GM12891 (cell line): ENCODE measurements at regions not wholly inside any gene's neighbourhood (a gene's known extent, or its start where the extent isn't known, plus 50 kb on each side); places are given as distances from the start of the nearest gene placed in this dataset.

Experiments used
- POLR2A ChIP-seq: IDR thresholded peaks from 2 replicates; pipeline ENCODE4 v1.6.1; 2011; ENCODE audit warnings: low read depth, low read length, control low read depth
- POU2F2 ChIP-seq: IDR thresholded peaks from 2 replicates; pipeline ENCODE4 v1.6.1; 2011; ENCODE audit warnings: low read depth, mild to moderate bottlenecking, control low read depth, low read length, moderate library complexity

GRCh38 chr6:21885532-21886114, 292.1 kb downstream of the SOX4 start:
- TF ChIP-seq POLR2A (no peak), POU2F2 (no peak)
